GM12878 (cell line): ENCODE measurements at regions not wholly inside any gene's neighbourhood (a gene's known extent, or its start where the extent isn't known, plus 50 kb on each side); places are given as distances from the start of the nearest gene placed in this dataset.

Source experiments
- ATAC-seq: fragments of 200-7000 bp; cut with Tn5 transposase; 3 replicates; pipeline ENCODE4 v1.9.1; 2020; ENCODE audit warnings: mild to moderate bottlenecking, moderate library complexity
- BruUV-seq: library from RNA; stranded (reverse); fragments of 400-500 nt; replicated peaks from 2 replicates; lab custom pipeline; 2021; lab: Mats Ljungman, UMichigan
- CTCF ChIA-PET: fragments of 300-600 bp; sonication (Branson Sonifier 250); formaldehyde crosslinking; extraction: SDS; loops from one replicate; lab custom pipeline; 2021; ENCODE audit warnings: inconsistent platforms; lab: Yijun Ruan, JAX
- POLR2A ChIA-PET: fragments of 350-600 bp; formaldehyde crosslinking; extraction: SDS; loops from one replicate; lab custom pipeline; 2021; ENCODE audit warnings: inconsistent platforms; lab: Charles Lee
- RAD21 ChIA-PET: fragments of 300-600 bp; sonication (Branson Sonifier 250); formaldehyde crosslinking; loops from one replicate; lab custom pipeline; 2023; ENCODE audit warnings: antibody characterized with exemption; ENCODE audit not compliant: unreplicated experiment; lab: Charles Lee
- SMC1A ChIA-PET: fragments of 300-600 bp; sonication (Branson Sonifier 250); formaldehyde crosslinking; loops from one replicate; lab custom pipeline; 2023; ENCODE audit not compliant: unreplicated experiment, uncharacterized antibody; lab: Charles Lee
- DNase-seq: peaks from one replicate; pipeline ENCODE4 v3.0.0-alpha.2; 2011; ENCODE audit warnings: low read depth, low spot score
- FAIRE-seq: peaks from 3 replicates; lab custom pipeline; 2011; peaks lifted over from hg19 to GRCh38; lab: Jason Lieb, UNC
- H2AFZ ChIP-seq: 2 replicates; pipeline ENCODE4 v1.6.0; 2011; ENCODE audit warnings: low read depth, low read length, control low read depth; ENCODE audit not compliant: control insufficient read depth
- H3K27ac ChIP-seq: 2 replicates; pipeline ENCODE4 v1.5.1; 2011; ENCODE audit warnings: control low read depth; ENCODE audit not compliant: control insufficient read depth, insufficient read depth
- H3K27me3 ChIP-seq, 2 experiments: replicated peaks in 1 of 2; 2 replicates each; pipeline versions ENCODE4 v1.6.0 to v1.6.1; 2011; ENCODE audit warnings: low read length in 1 of 2; ENCODE audit not compliant: control insufficient read depth in 2 of 2, insufficient read depth in 2 of 2
- H3K36me3 ChIP-seq, 2 experiments: 2 replicates each; pipeline ENCODE4 v1.5.1; 2011; ENCODE audit warnings: low read length in 1 of 2; ENCODE audit not compliant: control insufficient read depth in 2 of 2, insufficient read depth in 2 of 2
- H3K4me1 ChIP-seq: 2 replicates; pipeline ENCODE4 v1.6.1; 2011; ENCODE audit warnings: mild to moderate bottlenecking, low read length, moderate library complexity, mixed read lengths; ENCODE audit not compliant: control insufficient read depth, insufficient read depth
- H3K4me2 ChIP-seq: 2 replicates; pipeline ENCODE4 v1.6.0; 2011; ENCODE audit warnings: control low read depth; ENCODE audit not compliant: control insufficient read depth, insufficient read depth
- H3K4me3 ChIP-seq: fragments of 200-600 bp; sonication (generic); 2 replicates; pipeline ENCODE4 v1.5.1; 2016
- H3K79me2 ChIP-seq: 2 replicates; pipeline ENCODE4 v1.6.0; 2011; ENCODE audit warnings: low read length; ENCODE audit not compliant: control insufficient read depth, insufficient read depth
- H3K9ac ChIP-seq: 2 replicates; pipeline ENCODE4 v1.8.0; 2011; ENCODE audit warnings: low read length, control low read depth, mixed read lengths; ENCODE audit not compliant: control insufficient read depth, insufficient read depth
- H3K9me3 ChIP-seq: replicated peaks from 3 replicates; pipeline ENCODE4 v1.5.1; 2011; ENCODE audit warnings: mild to moderate bottlenecking, low read length; ENCODE audit not compliant: control insufficient read depth, insufficient read depth
- H4K20me1 ChIP-seq: 2 replicates; pipeline ENCODE4 v1.6.0; 2011; ENCODE audit not compliant: control insufficient read depth, insufficient read depth
- CHD4 ChIP-seq: fragments of 200-600 bp; sonication (generic); IDR thresholded peaks from 2 replicates; pipeline ENCODE4 v1.6.1; 2016; ENCODE audit warnings: mild to moderate bottlenecking
- FOXK2 ChIP-seq: fragments of 450-650 bp; IDR thresholded peaks from 2 replicates; pipeline ENCODE4 v1.6.1; 2017; ENCODE audit warnings: mild to moderate bottlenecking, moderate library complexity
- FOXM1 ChIP-seq: IDR thresholded peaks from 2 replicates; pipeline ENCODE4 v1.6.1; 2012; ENCODE audit warnings: low read depth, mild to moderate bottlenecking, inconsistent platforms, low read length, moderate library complexity
- GATAD2B ChIP-seq: fragments of 450-650 bp; conservative IDR thresholded peaks from 2 replicates; pipeline ENCODE4 v1.6.1; 2017; ENCODE audit warnings: low read depth, mild to moderate bottlenecking, moderate library complexity
- IKZF2 ChIP-seq, 2 experiments: fragments of 450-650 bp; IDR thresholded peaks; 2 replicates each; pipeline ENCODE4 v1.6.1; 2017; ENCODE audit warnings: mild to moderate bottlenecking in 2 of 2, moderate library complexity in 2 of 2
- MAX ChIP-seq: IDR thresholded peaks from 2 replicates; pipeline ENCODE4 v1.6.1; 2012; ENCODE audit warnings: low read depth, low read length, improper control_type of control experiment
- MEF2B ChIP-seq: fragments of 450-650 bp; IDR thresholded peaks from 2 replicates; pipeline ENCODE4 v1.6.1; 2018; ENCODE audit warnings: mild to moderate bottlenecking, moderate library complexity; ENCODE audit not compliant: partially characterized antibody, poor library complexity, severe bottlenecking
- MTA3 ChIP-seq: IDR thresholded peaks from 2 replicates; pipeline ENCODE4 v1.6.1; 2012; ENCODE audit warnings: low read length, inconsistent platforms, borderline replicate concordance
- NBN ChIP-seq: fragments of 450-650 bp; IDR thresholded peaks from 2 replicates; pipeline ENCODE4 v1.6.1; 2016
- PML ChIP-seq: IDR thresholded peaks from 2 replicates; pipeline ENCODE4 v1.6.1; 2012; ENCODE audit warnings: low read length, inconsistent platforms
- SUZ12 ChIP-seq: fragments of 200-600 bp; sonication (generic); IDR thresholded peaks from one replicate; pipeline ENCODE4 v1.6.1; 2018; ENCODE audit warnings: antibody characterized with exemption, mild to moderate bottlenecking; ENCODE audit not compliant: unreplicated experiment
- ZBTB40 ChIP-seq: fragments of 450-650 bp; IDR thresholded peaks from 2 replicates; pipeline ENCODE4 v1.6.1; 2016; ENCODE audit warnings: mild to moderate bottlenecking, moderate library complexity, borderline replicate concordance
- ZSCAN29 ChIP-seq: fragments of 450-650 bp; IDR thresholded peaks from 2 replicates; pipeline ENCODE4 v1.6.1; 2017; ENCODE audit warnings: mild to moderate bottlenecking, moderate library complexity
- ZZZ3 ChIP-seq: IDR thresholded peaks from 2 replicates; pipeline ENCODE4 v1.6.1; 2011; ENCODE audit warnings: low read depth; ENCODE audit not compliant: control insufficient read depth, insufficient read length
- WGBS: methylation state at CpG from one replicate; pipeline ENCODE4 v1.1.6; 2016; ENCODE audit warnings: low lambda C conversion rate; ENCODE audit not compliant: insufficient replicate concordance, insufficient coverage; ENCODE audit errors: missing lambda C conversion rate; 5-methylcytosine and 5-hydroxymethylcytosine counted together
- in situ Hi-C: fragments of 300-500 bp; cut with MboI; formaldehyde crosslinking; loops from 9 replicates; pipeline ENCODE4 v1.14.3; 2018; ENCODE audit warnings: mixed read lengths
- intact Hi-C: fragments of 100-400 bp; cut with micrococcal nuclease; formaldehyde crosslinking; loops from one replicate; pipeline ENCODE4 v1.14.2; 2022; ENCODE audit not compliant: unreplicated experiment
- TF ChIP-seq, protein P1 (sequence below): IDR thresholded peaks from 2 replicates; pipeline ENCODE4 v1.6.1; 2011; ENCODE audit warnings: borderline replicate concordance, low read depth, mild to moderate bottlenecking, moderate library complexity, mixed read lengths, low read length; ENCODE audit not compliant: insufficient read depth; ENCODE audit errors: extremely low read length
- TF ChIP-seq, protein P2 (sequence below): fragments of 450-650 bp; IDR thresholded peaks from 2 replicates; pipeline ENCODE4 v1.6.1; 2017; ENCODE audit warnings: borderline replicate concordance

GRCh38 chr6:39995633-39996032 is 61.4 kb upstream of the MOCS1 start:
- H3K27me3 ChIP-seq: no peaks in the 10 kb centered on the region
- H2AFZ ChIP-seq: no peak overlapping the region
- in situ Hi-C loops (no loop called here), intact Hi-C loops (no loop called here)
- FAIRE-seq (no peak), ATAC-seq (no peak)
- H3K4me1 ChIP-seq: no peaks in the 10 kb centered on the region
- no peaks in the 10 kb centered on the region for H4K20me1 ChIP-seq
- peaks cover 4% of the 10 kb centered on the region; the same call in 2 of the 3 replicates for H3K9me3 ChIP-seq
- ChIA-PET CTCF (no interaction called here), SMC1A (interaction anchor here (0.8 to 0.9 kb wide), 3 partner anchors 10 to 126 kb away, joined by 3 read pairs; no protein-coding TSS in a partner anchor)
- 2% methylated on average over 4 of the region's 4 CpGs for WGBS
- no peak overlapping the region for H3K9ac ChIP-seq
- H3K27ac ChIP-seq: no peak overlapping the region
- no peak for TF ChIP-seq PML
- TF ChIP-seq NBN: no peak
- TF ChIP-seq MEF2B: no peak
- no peak for TF ChIP-seq ZZZ3
- TF ChIP-seq FOXM1: no peak
- TF ChIP-seq, protein P1, sequence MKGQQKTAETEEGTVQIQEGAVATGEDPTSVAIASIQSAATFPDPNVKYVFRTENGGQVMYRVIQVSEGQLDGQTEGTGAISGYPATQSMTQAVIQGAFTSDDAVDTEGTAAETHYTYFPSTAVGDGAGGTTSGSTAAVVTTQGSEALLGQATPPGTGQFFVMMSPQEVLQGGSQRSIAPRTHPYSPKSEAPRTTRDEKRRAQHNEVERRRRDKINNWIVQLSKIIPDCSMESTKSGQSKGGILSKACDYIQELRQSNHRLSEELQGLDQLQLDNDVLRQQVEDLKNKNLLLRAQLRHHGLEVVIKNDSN: no peak
- TF ChIP-seq, protein P2, sequence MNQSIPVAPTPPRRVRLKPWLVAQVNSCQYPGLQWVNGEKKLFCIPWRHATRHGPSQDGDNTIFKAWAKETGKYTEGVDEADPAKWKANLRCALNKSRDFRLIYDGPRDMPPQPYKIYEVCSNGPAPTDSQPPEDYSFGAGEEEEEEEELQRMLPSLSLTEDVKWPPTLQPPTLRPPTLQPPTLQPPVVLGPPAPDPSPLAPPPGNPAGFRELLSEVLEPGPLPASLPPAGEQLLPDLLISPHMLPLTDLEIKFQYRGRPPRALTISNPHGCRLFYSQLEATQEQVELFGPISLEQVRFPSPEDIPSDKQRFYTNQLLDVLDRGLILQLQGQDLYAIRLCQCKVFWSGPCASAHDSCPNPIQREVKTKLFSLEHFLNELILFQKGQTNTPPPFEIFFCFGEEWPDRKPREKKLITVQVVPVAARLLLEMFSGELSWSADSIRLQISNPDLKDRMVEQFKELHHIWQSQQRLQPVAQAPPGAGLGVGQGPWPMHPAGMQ: no peak
- no peak for TF ChIP-seq GATAD2B
- TF ChIP-seq SUZ12: no peak
- no peak for TF ChIP-seq CHD4
- no peak for TF ChIP-seq FOXK2
- TF ChIP-seq MAX: no peak
- TF ChIP-seq ZBTB40: no peak
- TF ChIP-seq MTA3: no peak
- TF ChIP-seq IKZF2 (IDR thresholded peaks at IDR 0.05): no peak
- no peak for TF ChIP-seq ZSCAN29
- TF ChIP-seq, all 136 proteins: peak for 0
- no peak for DNase-seq
- ChIA-PET RAD21 (no interaction called here), POLR2A (no interaction called here)
- Histone ChIP-seq H3K79me2 (no peaks in the 10 kb centered on the region), H3K4me3 (no peak overlapping the region), H3K36me3 (no peaks in the 10 kb centered on the region), H3K4me2 (no peak overlapping the region)
- BruUV-seq: no TSS peak
